ENCODE measurements at regions not wholly inside any gene's neighbourhood (a gene's known extent, or its start where the extent isn't known, plus 50 kb on each side); places are given as distances from the start of the nearest gene placed in this dataset.

- DNase-seq: no peak
Observed at GRCh38 chr7:1372063-1372462, 87.2 kb downstream of the MICALL2 start.

- no peak for DNase-seq
Observed at GRCh38 chr7:1372671-1373379, 86.4 kb downstream of the MICALL2 start.

GRCh38 chr7:1377111-1377909, 82.0 kb downstream of the MICALL2 start:
- DNase-seq: no peak

- no peak for DNase-seq
Observed at GRCh38 chr7:1378610-1379601, 80.4 kb downstream of the MICALL2 start.

- no peak for DNase-seq
Observed at GRCh38 chr7:1380231-1380815, 78.9 kb downstream of the MICALL2 start.

GRCh38 chr7:1380821-1381580, 78.3 kb downstream of the MICALL2 start:
- DNase-seq: no peak

- DNase-seq: no peak
Observed at GRCh38 chr7:1382553-1383397, 76.5 kb downstream of the MICALL2 start.

- DNase-seq: no peak
Observed at GRCh38 chr7:1383398-1384112, 75.7 kb downstream of the MICALL2 start.

GRCh38 chr7:1384113-1384415, 75.2 kb downstream of the MICALL2 start:
- DNase-seq: no peak

Data from anterior cingulate cortex (tissue), 58 donors.